Activated CD4-positive, alpha-beta memory T cell treated with anti-CD3 and anti-CD28 coated beads for 36 hours (primary cell): ENCODE measurements at regions not wholly inside any gene's neighbourhood (a gene's known extent, or its start where the extent isn't known, plus 50 kb on each side); places are given as distances from the start of the nearest gene placed in this dataset.

Experiments used
- CTCF ChIA-PET: fragments of 350-600 bp; sonication (Branson Sonifier 250); formaldehyde crosslinking; loops from one replicate; lab custom pipeline; 2021; ENCODE audit warnings: antibody characterized with exemption, inconsistent platforms; lab: Charles Lee
- POLR2A ChIA-PET: fragments of 350-600 bp; sonication (Branson Sonifier 250); formaldehyde crosslinking; loops from one replicate; lab custom pipeline; 2021; ENCODE audit warnings: antibody characterized with exemption; lab: Charles Lee
- DNase-seq: peaks from one replicate; pipeline ENCODE4 v3.0.0-alpha.2; 2020
- H3K27ac Mint-ChIP-seq: one replicate; pipeline ENCODE4 v1.8.0; 2021; ENCODE audit warnings: mixed read lengths
- H3K27me3 Mint-ChIP-seq: one replicate; pipeline ENCODE4 v1.8.0; 2021; ENCODE audit warnings: mixed read lengths
- H3K36me3 Mint-ChIP-seq: one replicate; pipeline ENCODE4 v1.8.0; 2021; ENCODE audit warnings: mixed read lengths
- H3K4me1 Mint-ChIP-seq: one replicate; pipeline ENCODE4 v1.8.0; 2021; ENCODE audit warnings: low read depth, mixed read lengths
- H3K4me3 Mint-ChIP-seq: one replicate; pipeline ENCODE4 v1.8.0; 2021; ENCODE audit warnings: mild to moderate bottlenecking, mixed read lengths
- H3K9me3 Mint-ChIP-seq: one replicate; pipeline ENCODE4 v1.8.0; 2021; ENCODE audit warnings: mixed read lengths
- intact Hi-C: fragments of 100-400 bp; cut with micrococcal nuclease; formaldehyde crosslinking; loops from one replicate; pipeline ENCODE4 v1.15.1; 2023

DNA sequence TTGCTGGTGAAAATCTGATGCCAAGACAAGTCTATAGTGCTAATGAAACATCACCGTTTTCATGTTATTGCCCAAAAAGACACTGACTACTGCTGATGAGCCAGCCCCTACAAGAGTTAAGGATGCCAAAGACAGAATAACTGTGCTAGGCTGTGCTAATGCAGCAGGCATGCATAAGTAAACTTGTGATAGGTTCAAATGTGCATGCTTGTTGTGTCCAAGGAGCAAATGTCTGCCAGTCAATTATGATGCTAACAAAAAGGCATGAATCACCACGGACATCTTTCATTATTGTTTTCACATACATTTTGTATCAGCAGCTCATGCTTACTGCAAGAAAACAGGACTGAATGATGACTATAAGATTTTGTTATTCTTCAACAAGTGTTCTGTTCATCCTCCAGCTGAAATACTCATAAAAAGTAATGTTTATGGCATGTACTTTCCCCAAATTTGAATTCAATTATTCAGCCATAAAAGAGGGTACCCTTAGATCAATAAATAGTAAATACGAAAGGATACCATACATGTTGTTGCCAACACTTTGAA lies 306.9 kb upstream of the ARSJ start:
- intact Hi-C loops = no loop called here
- Mint-ChIP-seq H3K4me1 (no peaks in the 10 kb centered on the region), H3K36me3 (no peaks in the 10 kb centered on the region), H3K27ac (no peak overlapping the region), H3K9me3 (no peaks in the 10 kb centered on the region), H3K27me3 (no peaks in the 10 kb centered on the region), H3K4me3 (no peak overlapping the region)
- CTCF ChIA-PET = no interaction called here
- POLR2A ChIA-PET = no interaction called here
- no peak for DNase-seq

- CTCF ChIA-PET = no interaction called here
- Mint-ChIP-seq H3K27me3 (no peaks in the 10 kb centered on the region), H3K4me1 (no peaks in the 10 kb centered on the region), H3K4me3 (no peak overlapping the region), H3K27ac (no peak overlapping the region), H3K9me3 (peaks cover 3% of the 10 kb centered on the region), H3K36me3 (no peaks in the 10 kb centered on the region)
- intact Hi-C loops = no loop called here
- DNase-seq = no peak
- POLR2A ChIA-PET = no interaction called here
Observed at GRCh38 chr4:114287079-114287696, 307.7 kb upstream of the ARSJ start.

- Mint-ChIP-seq H3K27ac (no peak overlapping the region), H3K36me3 (no peaks in the 10 kb centered on the region), H3K9me3 (peaks cover 4% of the 10 kb centered on the region), H3K4me3 (no peak overlapping the region), H3K27me3 (no peaks in the 10 kb centered on the region), H3K4me1 (no peaks in the 10 kb centered on the region)
- no peak for DNase-seq
- ChIA-PET POLR2A (no interaction called here), CTCF (no interaction called here)
- intact Hi-C loops = no loop called here
Observed at GRCh38 chr4:114296126-114296525, 302.5 kb upstream of the UGT8 start.

DNA sequence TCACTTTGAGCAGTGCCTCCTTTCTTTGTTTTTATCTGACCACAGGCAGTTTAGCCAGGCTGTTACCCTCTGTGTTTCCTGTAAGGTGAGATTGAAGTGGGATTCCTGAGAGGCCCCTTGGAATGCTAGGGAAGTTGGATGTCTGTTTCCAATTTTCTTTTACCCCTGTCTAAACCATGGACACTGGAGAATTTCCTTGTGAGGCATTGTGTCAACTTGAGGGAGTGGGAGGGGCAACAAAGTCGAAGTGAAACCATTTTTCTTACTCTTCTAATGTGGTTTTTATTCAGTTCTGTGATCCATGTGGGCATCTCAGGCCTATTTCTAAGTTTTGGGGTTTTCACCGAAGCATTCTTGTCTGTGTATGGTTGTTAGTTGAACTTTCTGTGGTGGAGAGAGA lies 296.1 kb upstream of the UGT8 start:
- ChIA-PET CTCF (no interaction called here), POLR2A (no interaction called here)
- no peaks in the 10 kb centered on the region for H3K9me3 Mint-ChIP-seq
- peaks cover 2% of the 10 kb centered on the region for H3K27me3 Mint-ChIP-seq
- no peaks in the 10 kb centered on the region for H3K4me1 Mint-ChIP-seq
- intact Hi-C loops = no loop called here
- H3K4me3 Mint-ChIP-seq = no peak overlapping the region
- DNase-seq = no peak
- H3K27ac Mint-ChIP-seq = no peak overlapping the region
- no peaks in the 10 kb centered on the region for H3K36me3 Mint-ChIP-seq

GRCh38 chr4:114304046-114304445 lies 294.6 kb upstream of the UGT8 start:
- no peak overlapping the region for H3K4me3 Mint-ChIP-seq
- H3K27ac Mint-ChIP-seq = no peak overlapping the region
- no peaks in the 10 kb centered on the region for H3K36me3 Mint-ChIP-seq
- ChIA-PET POLR2A (no interaction called here), CTCF (no interaction called here)
- no peaks in the 10 kb centered on the region for H3K9me3 Mint-ChIP-seq
- peaks cover 2% of the 10 kb centered on the region for H3K27me3 Mint-ChIP-seq
- intact Hi-C loops = no loop called here
- no peaks in the 10 kb centered on the region for H3K4me1 Mint-ChIP-seq
- DNase-seq = no peak

DNA sequence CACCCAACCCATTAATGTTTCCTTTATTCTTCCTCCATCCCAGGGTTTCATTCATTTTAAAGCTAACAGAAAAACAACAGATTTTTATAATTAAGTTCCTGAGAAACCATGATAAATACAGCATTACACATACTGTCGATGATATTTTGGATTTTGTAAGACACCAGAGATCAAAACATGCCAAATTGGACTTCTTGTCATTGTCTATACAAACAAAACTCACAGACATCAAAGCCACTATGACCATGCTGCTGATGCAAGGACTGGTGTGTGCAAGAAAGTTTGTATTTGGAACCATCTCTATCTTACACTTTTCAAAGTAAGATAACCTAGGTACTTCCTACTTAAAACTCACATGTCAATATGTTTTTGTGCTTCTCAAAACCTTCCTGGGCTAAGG lies 294.0 kb upstream of the UGT8 start:
- no peak overlapping the region for H3K27ac Mint-ChIP-seq
- ChIA-PET POLR2A (no interaction called here), CTCF (no interaction called here)
- peaks cover 2% of the 10 kb centered on the region for H3K27me3 Mint-ChIP-seq
- intact Hi-C loops = no loop called here
- no peaks in the 10 kb centered on the region for H3K36me3 Mint-ChIP-seq
- no peak overlapping the region for H3K4me3 Mint-ChIP-seq
- no peaks in the 10 kb centered on the region for H3K4me1 Mint-ChIP-seq
- DNase-seq = no peak
- no peaks in the 10 kb centered on the region for H3K9me3 Mint-ChIP-seq

DNA sequence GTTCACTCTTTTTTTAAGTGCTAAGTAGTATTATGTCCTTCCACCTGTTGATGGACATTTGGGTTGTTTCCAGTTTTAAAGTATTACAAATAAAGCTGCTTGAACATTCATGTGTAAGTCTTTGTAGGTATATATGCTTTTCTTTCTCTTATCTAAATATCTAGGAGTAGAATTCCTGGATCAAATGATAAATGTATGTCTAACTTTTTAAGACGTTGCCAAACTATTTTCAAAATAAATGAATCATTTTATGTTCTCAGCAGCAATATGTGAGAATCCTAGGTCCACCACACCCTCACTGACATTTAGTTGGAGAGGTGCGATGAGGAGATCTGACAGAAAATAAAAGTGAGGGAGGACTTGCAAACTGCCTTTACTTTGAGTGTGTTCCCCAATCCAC lies 291.7 kb upstream of the UGT8 start:
- Mint-ChIP-seq H3K4me3 (no peak overlapping the region), H3K4me1 (no peaks in the 10 kb centered on the region), H3K9me3 (no peaks in the 10 kb centered on the region), H3K27me3 (peaks cover 2% of the 10 kb centered on the region), H3K27ac (no peak overlapping the region), H3K36me3 (no peaks in the 10 kb centered on the region)
- ChIA-PET POLR2A (no interaction called here), CTCF (no interaction called here)
- DNase-seq = no peak
- intact Hi-C loops = no loop called here

DNA sequence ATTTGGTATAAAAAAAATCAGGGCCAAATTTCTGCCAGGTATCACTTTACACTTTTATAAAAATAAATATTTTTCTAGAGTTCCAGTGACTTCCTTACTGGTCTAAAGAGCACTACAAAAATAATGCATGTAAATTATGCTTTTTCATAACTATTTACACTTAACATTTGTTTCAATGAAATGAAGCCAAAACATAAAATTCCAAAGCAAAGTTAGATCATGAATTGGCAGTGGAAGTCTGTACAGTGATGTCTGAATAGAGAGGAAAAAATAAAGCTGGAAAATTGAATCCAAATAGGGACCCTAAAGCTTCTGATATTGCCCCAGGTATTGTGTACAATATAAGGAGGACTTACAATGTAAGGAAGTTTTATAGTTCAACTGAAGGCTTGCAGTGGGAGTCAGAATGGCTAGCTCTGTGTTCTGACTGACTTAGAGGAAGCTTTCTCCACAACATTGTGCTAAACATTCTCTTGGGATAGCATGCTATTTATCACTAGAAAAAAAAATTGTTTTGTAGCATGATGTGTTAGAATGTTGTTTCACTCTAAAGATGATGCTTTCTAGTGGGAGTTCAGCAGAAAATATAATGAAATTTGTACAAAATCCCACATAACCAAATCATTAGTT lies 288.2 kb upstream of the UGT8 start:
- no peaks in the 10 kb centered on the region for H3K9me3 Mint-ChIP-seq
- CTCF ChIA-PET = no interaction called here
- H3K4me3 Mint-ChIP-seq = no peak overlapping the region
- H3K36me3 Mint-ChIP-seq = no peaks in the 10 kb centered on the region
- POLR2A ChIA-PET = no interaction called here
- H3K27ac Mint-ChIP-seq = no peak overlapping the region
- H3K4me1 Mint-ChIP-seq = no peaks in the 10 kb centered on the region
- no peak for DNase-seq
- H3K27me3 Mint-ChIP-seq = peaks cover 2% of the 10 kb centered on the region
- intact Hi-C loops = no loop called here

DNA sequence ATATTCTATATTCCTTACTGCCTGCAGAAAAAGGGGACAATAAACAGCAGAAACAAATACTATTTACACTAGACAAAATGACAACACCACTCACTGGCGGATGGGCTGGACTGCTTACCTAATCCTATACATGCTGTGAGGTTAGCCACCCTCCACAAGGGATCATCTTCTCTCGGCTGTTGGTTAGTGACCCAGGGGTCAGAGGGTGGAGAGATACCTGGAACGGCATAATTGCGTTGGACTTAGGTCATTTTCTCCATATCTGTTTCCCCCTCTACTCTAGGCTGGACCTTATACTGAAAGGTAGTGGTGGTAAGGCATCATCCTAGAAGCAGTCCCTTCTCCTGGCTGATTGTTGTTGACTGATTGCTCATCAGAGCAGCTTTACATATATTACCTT lies 286.8 kb upstream of the UGT8 start:
- ChIA-PET CTCF (no interaction called here), POLR2A (no interaction called here)
- H3K4me1 Mint-ChIP-seq = no peaks in the 10 kb centered on the region
- H3K9me3 Mint-ChIP-seq = no peaks in the 10 kb centered on the region
- H3K27ac Mint-ChIP-seq = no peak overlapping the region
- H3K36me3 Mint-ChIP-seq = no peaks in the 10 kb centered on the region
- H3K27me3 Mint-ChIP-seq = no peaks in the 10 kb centered on the region
- intact Hi-C loops = no loop called here
- no peak for DNase-seq
- no peak overlapping the region for H3K4me3 Mint-ChIP-seq

- no peak overlapping the region for H3K4me3 Mint-ChIP-seq
- H3K36me3 Mint-ChIP-seq = no peaks in the 10 kb centered on the region
- ChIA-PET CTCF (no interaction called here), POLR2A (no interaction called here)
- no peak overlapping the region for H3K27ac Mint-ChIP-seq
- no peak for DNase-seq
- no peaks in the 10 kb centered on the region for H3K9me3 Mint-ChIP-seq
- H3K27me3 Mint-ChIP-seq = no peaks in the 10 kb centered on the region
- no peaks in the 10 kb centered on the region for H3K4me1 Mint-ChIP-seq
- intact Hi-C loops = no loop called here
Observed at GRCh38 chr4:114312338-114312737, 286.3 kb upstream of the UGT8 start.

DNA sequence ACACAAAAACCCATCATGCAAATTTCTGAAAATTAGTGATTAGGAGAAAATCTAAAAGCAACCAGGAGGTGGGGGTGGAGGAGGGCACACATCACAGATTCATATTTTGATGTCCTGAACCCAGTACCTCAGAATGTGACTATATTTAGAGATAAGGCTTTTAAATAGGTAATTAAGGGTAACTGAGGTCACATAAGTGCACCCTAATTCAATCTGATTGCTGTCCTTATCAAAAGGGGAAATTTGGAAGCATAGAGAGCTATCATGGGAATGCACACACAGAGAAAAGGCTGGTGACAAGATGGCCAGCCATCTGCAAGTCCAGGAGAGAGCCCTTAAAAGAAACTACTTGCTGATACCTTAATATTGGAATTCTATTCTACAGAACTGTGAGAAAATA lies 281.8 kb upstream of the UGT8 start:
- Mint-ChIP-seq H3K36me3 (no peaks in the 10 kb centered on the region), H3K9me3 (no peaks in the 10 kb centered on the region), H3K4me3 (no peak overlapping the region), H3K27me3 (no peaks in the 10 kb centered on the region), H3K27ac (no peak overlapping the region), H3K4me1 (no peaks in the 10 kb centered on the region)
- ChIA-PET CTCF (no interaction called here), POLR2A (no interaction called here)
- DNase-seq = no peak
- intact Hi-C loops = no loop called here

- Mint-ChIP-seq H3K27me3 (no peaks in the 10 kb centered on the region), H3K9me3 (no peaks in the 10 kb centered on the region), H3K27ac (no peak overlapping the region), H3K36me3 (no peaks in the 10 kb centered on the region), H3K4me3 (no peak overlapping the region), H3K4me1 (no peaks in the 10 kb centered on the region)
- POLR2A ChIA-PET = no interaction called here
- intact Hi-C loops = no loop called here
- CTCF ChIA-PET = no interaction called here
- no peak for DNase-seq
Observed at GRCh38 chr4:114317564-114317963, 281.0 kb upstream of the UGT8 start.

GRCh38 chr4:114318309-114318708 lies 280.3 kb upstream of the UGT8 start:
- intact Hi-C loops = no loop called here
- Mint-ChIP-seq H3K9me3 (no peaks in the 10 kb centered on the region), H3K4me3 (no peak overlapping the region), H3K4me1 (no peaks in the 10 kb centered on the region), H3K27me3 (no peaks in the 10 kb centered on the region), H3K27ac (no peak overlapping the region), H3K36me3 (no peaks in the 10 kb centered on the region)
- ChIA-PET POLR2A (no interaction called here), CTCF (no interaction called here)
- no peak for DNase-seq
